ENCODE measurements at regions not wholly inside any gene's neighbourhood (a gene's known extent, or its start where the extent isn't known, plus 50 kb on each side); places are given as distances from the start of the nearest gene placed in this dataset.

- DNase-seq (ENCODE audit: low read depth in 2 of 2) = no peak
Measured at GRCh38 chr6:139632840-139633239, 258.4 kb upstream of the CITED2 start.

DNA sequence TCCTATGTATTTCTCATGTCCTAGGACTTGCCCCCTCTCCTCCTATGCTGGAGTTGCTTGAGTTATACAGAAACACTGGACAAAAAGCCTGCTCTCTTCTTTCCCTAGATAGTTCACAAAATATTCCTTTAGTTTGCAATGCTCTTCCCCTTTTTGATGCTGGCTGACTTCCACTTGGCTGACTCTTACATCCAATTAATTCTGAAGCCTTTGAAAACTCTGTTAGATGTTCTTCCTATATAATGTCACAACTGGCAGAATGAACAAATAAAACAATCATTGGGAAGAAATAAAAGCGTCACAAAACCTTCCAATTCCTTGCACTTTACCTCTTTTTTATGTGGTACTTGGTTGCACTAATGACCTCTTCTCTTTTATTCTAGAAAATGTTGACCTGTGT, 253.8 kb upstream of the CITED2 start:
- no peak for DNase-seq (ENCODE audit: low read depth in 2 of 2)

GRCh38 chr6:139627091-139627490, 252.6 kb upstream of the CITED2 start:
- DNase-seq (ENCODE audit: low read depth in 2 of 2) = no peak

DNA sequence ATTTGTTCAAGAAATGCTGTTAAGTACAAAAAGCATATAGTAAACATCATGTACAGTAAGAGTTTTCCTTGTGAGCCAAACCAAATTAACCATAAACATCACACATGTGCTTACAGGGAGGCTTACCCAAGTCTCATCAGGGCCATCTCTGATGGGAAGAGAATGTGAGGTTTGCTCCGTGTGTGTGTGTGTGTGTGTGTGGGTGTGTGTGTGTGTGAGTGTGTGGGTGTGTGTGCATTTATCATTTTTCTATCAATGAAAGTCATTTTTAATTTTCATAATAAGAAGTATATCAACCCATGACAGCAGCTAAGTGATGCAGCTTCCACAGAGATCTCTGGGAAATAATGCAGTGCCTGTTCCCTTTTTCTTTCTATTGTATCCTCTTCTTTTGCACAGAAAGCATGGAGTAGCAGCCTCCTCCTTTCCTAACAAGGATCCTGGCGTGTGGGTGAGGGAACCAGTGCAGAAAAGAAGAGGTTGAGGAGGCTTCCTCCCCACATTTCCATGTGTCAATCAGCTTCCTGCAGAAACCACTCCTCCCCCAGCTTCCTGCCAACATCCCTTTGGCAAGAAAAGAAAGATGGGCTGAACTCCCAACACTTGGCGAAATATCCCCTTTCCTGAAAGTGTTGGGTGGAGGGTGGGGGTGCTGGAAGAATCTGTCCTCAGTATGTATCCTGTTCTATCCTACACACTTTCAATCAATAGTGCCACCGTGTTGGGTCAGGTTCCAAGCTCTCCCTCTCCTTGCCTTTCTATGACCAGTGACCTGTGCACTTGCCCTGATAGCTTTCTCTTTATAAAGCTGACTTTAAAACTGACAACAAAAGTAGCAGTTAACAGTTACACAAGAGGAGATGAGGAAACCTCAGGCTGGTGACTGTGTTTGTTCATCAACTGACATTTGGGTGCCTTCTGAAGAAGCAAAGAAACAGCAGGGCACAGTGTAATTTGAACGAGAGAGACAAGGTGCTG, 251.8 kb upstream of the CITED2 start:
- DNase-seq (ENCODE audit: low read depth in 2 of 2) = peak in 1 of 2 donors; percentile 15

DNA sequence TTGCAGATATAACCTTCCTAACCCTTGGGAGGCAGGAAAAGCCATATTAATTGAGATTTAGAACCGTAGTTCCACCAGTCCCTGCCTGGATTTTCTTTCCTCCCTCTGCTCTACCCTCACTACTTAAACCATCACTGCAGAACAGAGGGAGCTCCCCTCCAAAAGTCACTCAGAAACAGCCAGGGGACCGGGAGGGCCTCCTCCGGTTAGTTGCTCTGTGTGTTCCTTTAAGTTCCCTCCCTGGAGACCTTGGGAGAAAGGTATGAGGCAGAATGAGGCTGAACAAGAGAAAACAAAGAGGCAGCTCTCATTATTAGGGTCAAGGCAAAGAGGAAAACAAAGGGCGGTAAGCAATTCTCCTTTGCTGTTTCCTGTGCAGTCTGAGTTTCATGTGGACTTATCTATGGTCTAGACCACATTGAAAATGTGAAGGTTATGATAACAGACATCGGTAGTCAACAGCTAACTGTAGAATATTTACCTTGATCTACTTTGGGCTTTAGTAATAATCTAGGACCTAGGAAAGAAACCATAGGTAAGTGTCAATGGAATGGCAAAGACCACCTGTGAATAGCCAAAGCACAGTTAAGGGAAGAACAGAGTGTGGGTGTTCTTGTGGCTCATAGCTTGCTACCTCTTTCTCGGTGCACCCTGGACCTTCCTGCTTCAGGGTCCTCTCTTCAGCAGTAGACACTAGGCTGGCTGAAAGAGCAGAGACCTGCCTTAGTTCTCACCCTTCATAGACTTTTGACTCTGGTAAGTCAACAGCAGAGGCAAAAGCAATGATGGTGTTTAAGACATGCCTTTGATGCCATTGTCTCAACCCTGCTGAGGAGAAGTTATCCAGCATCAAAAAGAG, 250.9 kb upstream of the CITED2 start:
- peak in 1 of 2 donors; percentile 27 for DNase-seq (ENCODE audit: low read depth in 2 of 2)

DNA sequence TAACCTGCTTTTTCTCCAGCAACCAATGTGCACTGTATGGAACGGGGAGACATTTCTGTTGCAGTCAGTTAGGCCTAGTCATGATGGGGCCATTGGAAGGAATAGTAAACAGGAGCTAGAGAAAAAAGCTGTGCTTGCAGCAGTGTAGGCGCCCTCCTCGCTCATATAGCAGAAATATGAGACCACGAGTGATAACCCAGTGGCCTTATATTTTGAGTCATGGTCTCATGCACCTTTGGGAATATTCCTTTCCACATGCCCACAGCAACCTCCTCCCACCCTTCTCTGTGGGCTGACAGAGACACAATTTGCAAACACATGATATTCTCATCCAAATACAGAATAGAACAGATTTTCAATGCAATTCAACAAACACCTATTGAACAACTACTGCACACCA, 248.9 kb upstream of the CITED2 start:
- DNase-seq (ENCODE audit: low read depth in 2 of 2) = no peak

DNA sequence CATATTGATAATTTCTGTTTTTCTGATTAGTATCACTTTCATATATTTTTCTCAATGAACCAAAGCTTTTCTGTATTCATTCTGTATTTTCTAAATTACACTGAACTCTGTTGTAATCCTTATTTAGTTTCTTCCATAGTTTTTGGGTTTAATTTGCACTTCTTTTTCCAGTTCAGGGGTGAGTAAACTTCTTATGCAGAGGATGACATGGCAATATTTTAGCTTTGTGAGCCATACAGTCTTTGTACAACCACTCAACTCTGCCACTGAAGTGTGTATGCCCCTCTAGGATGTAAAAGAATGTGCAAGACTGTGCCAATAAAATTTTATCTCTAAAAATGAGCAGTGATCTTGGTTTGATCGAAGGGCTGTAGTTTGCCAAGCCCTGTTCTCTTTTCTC, 239.0 kb upstream of the CITED2 start:
- DNase-seq (ENCODE audit: low read depth in 2 of 2) = no peak

DNA sequence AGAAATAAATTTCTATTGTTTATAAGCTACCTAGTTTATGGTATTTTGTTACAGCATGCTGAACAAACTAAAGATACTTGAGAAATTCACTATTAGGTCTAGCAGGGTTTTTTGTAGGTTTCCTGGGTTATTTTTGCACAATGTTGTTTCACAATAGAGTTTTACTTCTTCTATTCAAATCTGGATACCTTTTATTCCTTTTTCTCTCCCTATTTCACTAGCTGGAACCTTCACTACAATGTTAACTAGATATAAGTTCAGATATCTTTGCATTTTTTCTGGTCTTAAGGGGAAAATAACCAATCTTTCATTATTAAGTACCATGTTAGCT, 237.7 kb upstream of the CITED2 start:
- no peak for DNase-seq (ENCODE audit: low read depth in 2 of 2)

GRCh38 chr6:139611327-139612134, 237.1 kb upstream of the CITED2 start:
- DNase-seq (ENCODE audit: low read depth in 2 of 2) = no peak

DNA sequence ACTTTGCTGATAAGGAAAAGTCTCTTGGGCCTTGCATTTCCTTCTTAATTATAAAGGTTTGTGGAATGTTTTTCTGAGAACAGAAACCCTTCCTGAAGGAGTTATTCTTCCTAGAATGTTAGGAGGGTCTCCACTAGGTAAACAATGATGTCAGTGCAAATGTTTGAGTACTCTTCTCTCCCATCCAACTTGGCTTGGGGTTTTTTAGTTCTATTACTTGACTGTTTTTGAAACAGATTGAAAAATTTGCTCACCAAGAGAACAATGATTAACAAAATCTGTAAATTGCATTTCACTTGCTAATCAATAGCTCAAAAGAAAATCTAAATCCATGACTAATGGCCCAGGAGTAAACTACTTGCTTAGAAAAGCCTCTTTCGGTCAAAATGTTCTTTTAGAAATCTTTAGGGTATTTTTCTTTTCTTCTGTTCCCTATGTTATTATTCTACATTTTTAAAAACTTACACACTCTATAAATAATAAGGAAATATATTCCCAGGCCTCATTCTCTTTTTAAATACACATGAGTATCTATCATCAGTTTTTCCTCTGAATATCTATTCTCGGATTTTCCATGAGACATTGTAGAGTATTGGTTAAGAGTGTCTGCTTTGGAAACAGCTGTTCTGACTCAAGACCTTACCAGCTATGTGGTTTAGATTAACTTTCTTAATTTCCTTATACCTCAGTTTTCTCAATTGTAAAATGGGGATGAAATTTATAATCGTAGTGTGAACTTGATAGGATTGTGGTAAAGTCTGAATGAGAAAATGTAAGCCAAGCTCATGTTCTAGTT, 234.2 kb upstream of the CITED2 start:
- DNase-seq (ENCODE audit: low read depth in 2 of 2) = no peak

- DNase-seq (ENCODE audit: low read depth in 2 of 2) = no peak
Measured at GRCh38 chr6:139605350-139605749, 230.9 kb upstream of the CITED2 start.

DNA sequence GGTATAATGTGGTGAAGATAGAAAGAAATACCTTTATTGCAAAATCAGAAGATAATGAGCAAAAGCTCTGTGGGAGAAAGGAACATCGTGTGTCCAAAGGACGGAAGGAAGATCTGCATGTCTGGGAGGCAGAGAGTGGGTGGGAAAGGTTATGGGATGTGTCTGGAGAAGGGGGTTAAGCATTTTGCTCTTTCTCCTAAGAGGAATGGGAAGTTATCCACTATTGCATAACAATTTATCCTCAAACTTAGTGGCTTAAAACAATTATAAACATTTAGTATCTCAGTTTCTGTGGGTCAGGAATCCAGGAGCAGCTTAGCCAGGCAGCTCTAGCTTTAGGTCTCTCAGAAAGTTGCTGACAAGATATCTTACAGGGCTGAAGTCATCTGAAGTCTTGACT, 229.1 kb upstream of the CITED2 start:
- no peak for DNase-seq (ENCODE audit: low read depth in 2 of 2)

- no peak for DNase-seq (ENCODE audit: low read depth in 2 of 2)
Measured at GRCh38 chr6:139602577-139602976, 228.1 kb upstream of the CITED2 start.

- DNase-seq (ENCODE audit: low read depth in 2 of 2) = no peak
Measured at GRCh38 chr6:139600919-139601475, 226.5 kb upstream of the CITED2 start.

DNA sequence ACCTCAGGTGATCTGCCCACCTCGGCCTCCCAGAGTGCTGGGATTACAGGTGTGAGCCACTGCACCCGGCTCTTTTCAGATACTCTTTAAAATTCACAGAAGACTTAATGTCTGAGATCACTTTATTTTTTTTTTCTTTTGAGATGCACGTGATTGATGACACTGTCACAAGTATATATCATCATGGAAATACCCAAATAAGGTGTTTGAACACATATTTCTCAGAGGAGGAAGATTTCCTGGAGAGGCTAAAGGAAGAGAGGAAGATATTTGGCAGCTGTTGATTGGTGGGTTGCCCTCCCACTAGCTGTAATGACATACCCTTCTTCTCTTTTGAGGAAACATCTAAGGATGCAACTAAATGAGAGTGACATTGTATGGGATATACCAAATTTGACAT, 225.9 kb upstream of the CITED2 start:
- no peak for DNase-seq (ENCODE audit: low read depth in 2 of 2)

GRCh38 chr6:139597771-139598755, 223.6 kb upstream of the CITED2 start:
- no peak for DNase-seq (ENCODE audit: low read depth in 2 of 2)

- DNase-seq (ENCODE audit: low read depth in 2 of 2) = no peak
Measured at GRCh38 chr6:139597087-139597763, 222.8 kb upstream of the CITED2 start.

DNA sequence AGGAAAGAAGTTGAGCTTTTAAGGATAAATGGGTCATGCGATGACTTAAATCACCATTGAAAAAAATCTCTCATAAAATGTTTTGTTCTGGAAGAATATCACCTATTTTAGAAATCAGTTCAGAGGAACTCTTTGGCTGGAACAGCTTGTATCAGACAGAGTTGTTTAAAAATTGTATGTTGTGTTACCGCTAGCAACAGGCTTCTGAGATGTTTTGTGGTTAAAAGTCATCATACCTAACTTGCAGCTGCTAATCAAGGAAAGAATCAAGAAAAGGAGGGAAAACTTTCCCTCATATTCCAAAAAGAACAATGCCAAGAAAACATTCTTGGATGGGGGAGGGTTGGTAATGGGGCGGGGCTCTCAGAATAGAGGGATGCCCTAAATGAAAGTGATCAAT, 220.7 kb upstream of the CITED2 start:
- no peak for DNase-seq (ENCODE audit: low read depth in 2 of 2)

Measured in dermis microvascular lymphatic vessel endothelial cell (primary cell).